ENCODE measurements at regions not wholly inside any gene's neighbourhood (a gene's known extent, or its start where the extent isn't known, plus 50 kb on each side); places are given as distances from the start of the nearest gene placed in this dataset.

DNA sequence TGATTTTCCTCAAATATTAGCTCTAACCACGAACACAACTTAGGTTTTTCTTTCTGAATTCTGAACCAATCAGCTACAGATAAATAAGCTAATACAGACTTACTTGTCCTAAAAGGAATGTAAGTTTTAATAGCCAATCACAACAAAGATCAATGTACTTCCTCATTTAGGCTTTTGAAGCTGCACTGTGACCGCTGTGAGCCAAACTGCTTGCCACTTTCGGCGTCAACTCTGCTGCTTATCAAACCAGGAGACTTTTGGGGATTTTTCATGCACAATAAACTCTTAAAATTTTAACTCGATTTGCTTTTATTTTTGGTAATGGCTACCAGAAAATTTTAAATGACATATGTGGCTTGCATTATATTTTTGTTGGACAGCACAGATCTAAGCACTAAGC is 92.5 kb downstream of the TMPRSS5 start:
- Histone ChIP-seq H3K9me3 (ENCODE audit: severe bottlenecking) (no peaks in the 10 kb centered on the region), H3K27me3 (ENCODE audit: insufficient read depth, low read depth, severe bottlenecking) (no peaks in the 10 kb centered on the region), H3K36me3 (no peaks in the 10 kb centered on the region), H3K27ac (no peak overlapping the region), H3K4me3 (ENCODE audit: low read depth, low read length) (no peak overlapping the region)
- TF ChIP-seq, protein P1, sequence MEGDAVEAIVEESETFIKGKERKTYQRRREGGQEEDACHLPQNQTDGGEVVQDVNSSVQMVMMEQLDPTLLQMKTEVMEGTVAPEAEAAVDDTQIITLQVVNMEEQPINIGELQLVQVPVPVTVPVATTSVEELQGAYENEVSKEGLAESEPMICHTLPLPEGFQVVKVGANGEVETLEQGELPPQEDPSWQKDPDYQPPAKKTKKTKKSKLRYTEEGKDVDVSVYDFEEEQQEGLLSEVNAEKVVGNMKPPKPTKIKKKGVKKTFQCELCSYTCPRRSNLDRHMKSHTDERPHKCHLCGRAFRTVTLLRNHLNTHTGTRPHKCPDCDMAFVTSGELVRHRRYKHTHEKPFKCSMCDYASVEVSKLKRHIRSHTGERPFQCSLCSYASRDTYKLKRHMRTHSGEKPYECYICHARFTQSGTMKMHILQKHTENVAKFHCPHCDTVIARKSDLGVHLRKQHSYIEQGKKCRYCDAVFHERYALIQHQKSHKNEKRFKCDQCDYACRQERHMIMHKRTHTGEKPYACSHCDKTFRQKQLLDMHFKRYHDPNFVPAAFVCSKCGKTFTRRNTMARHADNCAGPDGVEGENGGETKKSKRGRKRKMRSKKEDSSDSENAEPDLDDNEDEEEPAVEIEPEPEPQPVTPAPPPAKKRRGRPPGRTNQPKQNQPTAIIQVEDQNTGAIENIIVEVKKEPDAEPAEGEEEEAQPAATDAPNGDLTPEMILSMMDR (IDR thresholded peaks at IDR 0.05; ENCODE audit: low read depth, low read length) = no peak
- no peak for DNase-seq

DNA sequence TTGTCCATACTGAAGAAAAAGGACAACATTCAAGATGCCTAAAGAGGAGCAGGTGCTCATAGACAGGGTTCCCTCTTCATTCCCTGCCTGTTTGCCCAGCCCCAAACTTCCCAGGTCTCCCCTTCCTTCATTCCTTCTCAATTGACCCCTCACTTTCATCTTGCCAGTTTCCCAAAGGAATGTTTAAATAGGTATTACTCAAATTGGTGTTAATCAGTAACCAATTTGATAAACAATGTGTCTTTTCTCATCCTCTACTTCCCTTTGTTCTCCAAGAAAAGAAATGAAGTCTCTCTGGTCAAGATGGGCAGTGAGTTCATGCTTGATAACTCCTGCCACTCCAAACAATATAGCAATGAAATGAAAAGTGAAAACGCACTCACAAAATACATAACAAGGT is 101.9 kb downstream of the TMPRSS5 start:
- no peak for DNase-seq

DNA sequence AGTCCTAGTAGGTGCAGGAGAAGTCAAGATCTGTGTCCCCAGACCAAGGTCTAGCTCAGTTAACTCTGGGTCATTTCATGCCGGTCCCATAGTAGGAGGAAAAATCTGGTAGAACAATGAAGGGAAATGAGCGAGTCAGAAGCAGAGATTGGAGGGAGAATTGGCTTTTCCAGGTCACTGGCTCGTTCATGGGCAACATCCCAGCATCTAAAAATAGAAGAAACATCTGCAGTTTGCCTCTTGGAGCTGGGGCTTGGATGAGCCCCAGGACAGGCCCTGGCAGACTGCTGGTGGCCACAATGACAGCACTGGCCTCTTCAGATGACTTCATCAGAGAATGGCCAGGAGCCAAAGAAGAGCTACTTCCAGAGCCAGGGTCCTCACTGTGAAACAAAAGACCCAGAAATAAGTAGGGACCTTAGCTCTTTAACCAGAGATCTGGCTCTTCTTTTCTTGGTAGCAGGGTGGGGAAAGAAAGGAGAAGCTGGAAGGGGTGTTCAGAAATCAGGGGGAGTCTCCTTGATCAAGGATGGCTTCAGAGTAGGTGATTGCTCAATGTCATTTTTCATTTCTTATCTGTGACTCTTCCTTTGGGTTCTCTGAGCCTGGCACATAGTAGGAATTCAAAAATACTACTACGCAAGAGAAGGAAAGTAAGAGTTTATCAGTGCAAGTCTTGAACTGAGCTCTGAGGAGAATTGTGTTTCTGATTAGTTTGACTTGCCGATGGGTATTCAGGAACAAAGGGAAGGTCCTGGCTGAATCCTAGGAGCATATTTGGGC is 102.6 kb downstream of the TMPRSS5 start:
- no peaks in the 10 kb centered on the region for H3K27me3 ChIP-seq (ENCODE audit: insufficient read depth, low read depth, severe bottlenecking)
- no peak overlapping the region for H3K27ac ChIP-seq
- peaks cover 6% of the 10 kb centered on the region for H3K9me3 ChIP-seq (ENCODE audit: severe bottlenecking)
- no peaks in the 10 kb centered on the region for H3K36me3 ChIP-seq
- no peak overlapping the region for H3K4me3 ChIP-seq (ENCODE audit: low read depth, low read length)
- DNase-seq = no peak
- TF ChIP-seq, protein P1 (IDR thresholded peaks at IDR 0.05; ENCODE audit: low read depth, low read length) = no peak

More for the DNA sequence above, 101.9 kb downstream of the TMPRSS5 start:
- TF ChIP-seq, protein P1 (IDR thresholded peaks at IDR 0.05; ENCODE audit: low read depth, low read length) = no peak
- H3K27me3 ChIP-seq (ENCODE audit: insufficient read depth, low read depth, severe bottlenecking) = no peaks in the 10 kb centered on the region
- H3K36me3 ChIP-seq = no peaks in the 10 kb centered on the region
- peaks cover 6% of the 10 kb centered on the region for H3K9me3 ChIP-seq (ENCODE audit: severe bottlenecking)
- H3K27ac ChIP-seq = no peak overlapping the region
- H3K4me3 ChIP-seq (ENCODE audit: low read depth, low read length) = no peak overlapping the region

DNA sequence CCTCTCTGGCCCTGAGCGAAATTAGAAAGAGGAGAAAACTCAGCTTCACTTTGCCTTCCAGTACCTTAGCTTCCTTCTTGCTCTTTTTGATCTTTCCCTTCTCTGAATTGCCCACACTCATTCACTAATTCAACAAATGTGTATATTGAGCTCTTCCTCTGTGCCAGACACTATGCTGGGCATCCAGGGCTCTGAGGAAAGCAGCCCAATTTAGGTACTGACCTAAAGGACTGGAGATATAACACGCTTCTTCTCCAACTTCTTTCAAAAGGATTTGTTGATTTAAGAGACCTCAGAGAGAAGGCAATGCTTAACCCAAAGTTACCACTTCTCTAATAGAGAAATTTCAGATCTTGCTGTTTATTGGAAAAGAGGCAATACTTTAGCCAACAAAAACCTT is 103.6 kb downstream of the TMPRSS5 start:
- Histone ChIP-seq H3K4me3 (ENCODE audit: low read depth, low read length) (no peak overlapping the region), H3K36me3 (no peaks in the 10 kb centered on the region), H3K27me3 (ENCODE audit: insufficient read depth, low read depth, severe bottlenecking) (no peaks in the 10 kb centered on the region), H3K9me3 (ENCODE audit: severe bottlenecking) (peaks cover 6% of the 10 kb centered on the region), H3K27ac (no peak overlapping the region)
- DNase-seq = no peak
- TF ChIP-seq, protein P1 (IDR thresholded peaks at IDR 0.05; ENCODE audit: low read depth, low read length) = no peak

DNA sequence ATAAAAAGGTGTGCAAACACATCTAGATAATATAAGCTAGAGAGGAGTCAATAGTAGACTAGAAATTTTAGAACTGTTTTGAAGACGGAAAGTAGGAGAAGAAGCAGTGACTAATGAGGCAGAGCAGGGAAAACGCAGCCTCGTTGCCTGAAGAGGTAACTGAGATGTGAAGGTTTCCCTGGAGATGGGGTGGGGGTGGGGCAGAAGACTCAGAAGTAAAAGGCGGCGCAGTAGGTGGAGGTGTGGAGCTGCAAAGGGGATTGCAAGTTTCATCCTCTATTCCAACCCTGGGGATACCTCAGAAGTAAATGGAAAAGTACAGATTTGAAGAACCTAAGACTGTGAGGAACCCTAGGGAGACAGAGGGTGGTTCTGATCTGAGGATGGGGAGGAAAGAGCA is 109.5 kb downstream of the TMPRSS5 start:
- H3K36me3 ChIP-seq = no peaks in the 10 kb centered on the region
- H3K27me3 ChIP-seq (ENCODE audit: insufficient read depth, low read depth, severe bottlenecking) = no peaks in the 10 kb centered on the region
- H3K27ac ChIP-seq = no peak overlapping the region
- TF ChIP-seq, protein P1 (IDR thresholded peaks at IDR 0.05; ENCODE audit: low read depth, low read length) = no peak
- H3K4me3 ChIP-seq (ENCODE audit: low read depth, low read length) = no peak overlapping the region
- DNase-seq = no peak
- H3K9me3 ChIP-seq (ENCODE audit: severe bottlenecking) = no peaks in the 10 kb centered on the region
